ENCODE measurements at regions not wholly inside any gene's neighbourhood (a gene's known extent, or its start where the extent isn't known, plus 50 kb on each side); places are given as distances from the start of the nearest gene placed in this dataset.

- intact Hi-C loops (cut with DNase I) = loop anchor here in 1 of 2 donors (10.0 kb wide), 1 partner anchor 1410 kb away; no protein-coding TSS in a partner anchor
Measured at GRCh38 chr2:67835266-67835665, 227.5 kb downstream of the C1D start.

GRCh38 chr2:67836866-67837265, 225.9 kb downstream of the C1D start:
- Histone ChIP-seq H3K9me3 (replicated peaks in 1 of 3) (no peaks in the 10 kb centered on the region), H3K36me3 (replicated peaks in 1 of 2) (no peaks in the 10 kb centered on the region)
- intact Hi-C loops (cut with DNase I) = loop anchor here in 1 of 2 donors (10.0 kb wide), 1 partner anchor 1412 kb away; no protein-coding TSS in a partner anchor

More at GRCh38 chr2:67835266-67835665, 227.5 kb downstream of the C1D start:
- H3K36me3 ChIP-seq (replicated peaks in 1 of 2) = no peaks in the 10 kb centered on the region
- WGBS, 4 donors = 78 to 89% (median 84%) methylated on average over 3 of the region's 3 CpGs
- TF ChIP-seq POLR2A (IDR thresholded peaks at IDR 0.05) (no peak), CTCF (IDR thresholded peaks at IDR 0.05) (no peak)
- no peak for DNase-seq
- no peak overlapping the region for H3K27ac ChIP-seq
- no peaks in the 10 kb centered on the region for H3K4me1 ChIP-seq (replicated peaks in 1 of 2)
- no peaks in the 10 kb centered on the region for H3K27me3 ChIP-seq
- no peak overlapping the region for H3K4me3 ChIP-seq
- H3K9me3 ChIP-seq (replicated peaks in 1 of 3) = no peaks in the 10 kb centered on the region

GRCh38 chr2:67838205-67838604, 224.6 kb downstream of the C1D start:
- Histone ChIP-seq H3K36me3 (replicated peaks in 1 of 2) (no peaks in the 10 kb centered on the region), H3K4me1 (replicated peaks in 1 of 2) (no peaks in the 10 kb centered on the region), H3K9me3 (replicated peaks in 1 of 3) (no peaks in the 10 kb centered on the region), H3K27ac (no peak overlapping the region), H3K4me3 (no peak overlapping the region), H3K27me3 (no peaks in the 10 kb centered on the region)
- intact Hi-C loops (cut with DNase I) = loop anchor here in 1 of 2 donors (10.0 kb wide), 1 partner anchor 1413 kb away; no protein-coding TSS in a partner anchor
- TF ChIP-seq CTCF (IDR thresholded peaks at IDR 0.05) = no peak
- no peak for TF ChIP-seq POLR2A (IDR thresholded peaks at IDR 0.05)
- no peak for DNase-seq
- 88 to 98% (median 96%) methylated on average over 3 of the region's 3 CpGs for whole genome bisulfite sequencing, 4 donors

More at GRCh38 chr2:67836866-67837265, 225.9 kb downstream of the C1D start:
- no peak for DNase-seq
- H3K4me3 ChIP-seq = no peak overlapping the region
- H3K27ac ChIP-seq = no peak overlapping the region
- no peak for TF ChIP-seq POLR2A (IDR thresholded peaks at IDR 0.05)
- no peak for TF ChIP-seq CTCF (IDR thresholded peaks at IDR 0.05)
- H3K4me1 ChIP-seq (replicated peaks in 1 of 2) = no peaks in the 10 kb centered on the region
- WGBS, 4 donors = 75 to 90% (median 80%) methylated on average over 5 of the region's 5 CpGs
- H3K27me3 ChIP-seq = no peaks in the 10 kb centered on the region

- no peak for TF ChIP-seq CTCF (IDR thresholded peaks at IDR 0.05)
- TF ChIP-seq POLR2A (IDR thresholded peaks at IDR 0.05) = no peak
- Histone ChIP-seq H3K27me3 (no peaks in the 10 kb centered on the region), H3K4me1 (replicated peaks in 1 of 2) (no peaks in the 10 kb centered on the region), H3K27ac (no peak overlapping the region), H3K4me3 (no peak overlapping the region), H3K36me3 (replicated peaks in 1 of 2) (no peaks in the 10 kb centered on the region), H3K9me3 (replicated peaks in 1 of 3) (no peaks in the 10 kb centered on the region)
- 83 to 97% (median 90%) methylated on average over 3 of the region's 3 CpGs for WGBS, 4 donors
- intact Hi-C loops (cut with DNase I) = loop anchor here in 1 of 2 donors (10.0 kb wide), 1 partner anchor 1414 kb away; no protein-coding TSS in a partner anchor
- DNase-seq = no peak
Measured at GRCh38 chr2:67839242-67839641, 223.6 kb downstream of the C1D start.

Data from adrenal gland (tissue), 9 donors.